ENCODE measurements at regions not wholly inside any gene's neighbourhood (a gene's known extent, or its start where the extent isn't known, plus 50 kb on each side); places are given as distances from the start of the nearest gene placed in this dataset.

DNA sequence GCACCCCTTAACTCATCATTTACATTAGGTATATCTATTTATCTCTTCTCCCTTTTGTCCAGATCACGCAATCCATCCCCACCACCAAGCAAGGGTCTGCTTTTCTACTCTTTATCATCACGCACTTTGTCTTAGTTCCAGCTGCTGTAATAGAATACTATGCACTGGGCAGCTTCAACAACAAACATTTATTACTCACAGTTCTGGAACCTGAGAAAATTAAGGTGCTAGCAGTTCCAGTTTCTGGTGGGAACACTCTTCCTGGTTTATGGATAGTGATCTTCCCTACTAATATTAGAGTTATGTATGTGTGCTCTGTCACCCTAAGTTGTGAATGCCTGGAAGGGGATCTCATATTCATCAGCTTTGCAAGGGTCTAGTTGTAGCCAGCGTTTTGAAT, 687.0 kb downstream of the NTRK3 start:
- no peak for DNase-seq (ENCODE audit: low read depth)
- TF ChIP-seq, protein P1, sequence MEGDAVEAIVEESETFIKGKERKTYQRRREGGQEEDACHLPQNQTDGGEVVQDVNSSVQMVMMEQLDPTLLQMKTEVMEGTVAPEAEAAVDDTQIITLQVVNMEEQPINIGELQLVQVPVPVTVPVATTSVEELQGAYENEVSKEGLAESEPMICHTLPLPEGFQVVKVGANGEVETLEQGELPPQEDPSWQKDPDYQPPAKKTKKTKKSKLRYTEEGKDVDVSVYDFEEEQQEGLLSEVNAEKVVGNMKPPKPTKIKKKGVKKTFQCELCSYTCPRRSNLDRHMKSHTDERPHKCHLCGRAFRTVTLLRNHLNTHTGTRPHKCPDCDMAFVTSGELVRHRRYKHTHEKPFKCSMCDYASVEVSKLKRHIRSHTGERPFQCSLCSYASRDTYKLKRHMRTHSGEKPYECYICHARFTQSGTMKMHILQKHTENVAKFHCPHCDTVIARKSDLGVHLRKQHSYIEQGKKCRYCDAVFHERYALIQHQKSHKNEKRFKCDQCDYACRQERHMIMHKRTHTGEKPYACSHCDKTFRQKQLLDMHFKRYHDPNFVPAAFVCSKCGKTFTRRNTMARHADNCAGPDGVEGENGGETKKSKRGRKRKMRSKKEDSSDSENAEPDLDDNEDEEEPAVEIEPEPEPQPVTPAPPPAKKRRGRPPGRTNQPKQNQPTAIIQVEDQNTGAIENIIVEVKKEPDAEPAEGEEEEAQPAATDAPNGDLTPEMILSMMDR (IDR thresholded peaks at IDR 0.05; ENCODE audit: insufficient read depth, low read length) = no peak
- H3K4me3 ChIP-seq (ENCODE audit: low read depth, low read length) = no peak overlapping the region

DNA sequence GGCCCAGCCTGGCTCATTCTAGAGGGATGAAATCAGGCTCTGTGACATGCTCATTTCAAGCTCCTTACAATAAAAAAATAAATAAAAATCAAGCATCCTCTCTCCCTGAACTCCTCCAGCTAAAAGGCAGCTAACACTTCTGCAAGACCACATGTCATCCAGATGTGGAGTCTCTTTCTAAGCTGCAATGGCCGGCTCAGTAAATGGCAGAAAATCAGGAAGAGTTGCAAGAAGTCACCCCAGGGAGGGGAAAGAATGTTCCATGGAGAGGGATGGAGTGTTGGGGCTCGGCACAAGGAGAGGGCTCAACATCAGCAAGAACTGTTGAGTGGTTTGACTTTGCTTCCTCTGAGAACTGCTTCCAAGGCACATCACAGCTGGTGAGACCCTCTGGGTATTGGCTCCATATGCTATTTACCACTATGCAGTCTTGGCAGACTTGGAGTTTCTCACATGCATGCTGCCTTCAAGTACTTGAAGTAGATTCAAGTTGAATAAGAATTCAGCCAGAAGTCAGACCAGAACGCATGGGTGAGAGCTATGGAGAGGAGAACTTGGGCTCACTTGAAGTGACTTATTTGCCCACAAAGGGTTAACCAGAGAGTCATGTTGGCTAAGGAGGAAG, 689.0 kb downstream of the NTRK3 start:
- no peak overlapping the region for H3K4me3 ChIP-seq (ENCODE audit: low read depth, low read length)
- TF ChIP-seq, protein P1 (IDR thresholded peaks at IDR 0.05; ENCODE audit: insufficient read depth, low read length) = no peak
- DNase-seq (ENCODE audit: low read depth) = no peak

DNA sequence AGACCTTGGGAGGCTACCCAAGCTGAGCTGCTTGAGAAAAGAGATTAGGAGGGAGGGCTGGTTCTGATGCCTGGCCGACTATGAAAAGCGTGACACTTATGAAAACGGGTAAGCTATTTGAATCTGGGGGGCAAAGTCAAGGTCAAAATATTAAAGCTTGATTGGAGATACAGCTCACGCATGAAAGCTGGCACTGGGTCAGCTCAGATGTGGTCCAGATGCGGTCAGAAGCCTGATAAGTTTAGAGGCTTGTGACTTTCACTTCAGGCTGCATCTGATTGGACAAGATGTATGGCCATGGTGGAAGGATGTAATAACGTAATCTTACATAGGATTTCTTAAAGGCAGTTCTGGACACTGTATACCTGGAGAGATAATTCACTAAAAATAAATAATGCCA, 690.3 kb downstream of the NTRK3 start:
- no peak overlapping the region for H3K4me3 ChIP-seq (ENCODE audit: low read depth, low read length)
- TF ChIP-seq, protein P1 (IDR thresholded peaks at IDR 0.05; ENCODE audit: insufficient read depth, low read length) = no peak
- DNase-seq (ENCODE audit: low read depth) = no peak

DNA sequence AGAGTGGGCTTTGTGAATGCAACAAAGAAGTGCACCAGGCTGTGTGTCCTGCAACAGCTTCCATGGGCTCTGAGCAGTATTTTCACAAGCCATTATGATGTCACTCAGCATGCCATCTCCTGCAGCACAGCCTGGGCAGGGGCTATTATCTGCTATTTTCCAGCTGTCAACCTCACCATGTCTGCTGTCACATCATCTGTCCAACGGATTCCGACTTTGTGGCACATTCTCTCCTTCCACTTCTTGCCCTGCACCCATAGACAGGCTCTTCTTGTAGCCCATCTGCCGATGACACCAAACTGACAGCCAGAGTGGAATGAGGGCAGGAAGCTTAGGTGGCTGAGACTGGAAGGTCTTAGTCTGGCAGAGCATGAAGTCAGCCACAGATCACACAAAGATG, 691.9 kb downstream of the NTRK3 start:
- TF ChIP-seq, protein P1 (IDR thresholded peaks at IDR 0.05; ENCODE audit: insufficient read depth, low read length) = no peak
- no peak for DNase-seq (ENCODE audit: low read depth)
- no peak overlapping the region for H3K4me3 ChIP-seq (ENCODE audit: low read depth, low read length)

DNA sequence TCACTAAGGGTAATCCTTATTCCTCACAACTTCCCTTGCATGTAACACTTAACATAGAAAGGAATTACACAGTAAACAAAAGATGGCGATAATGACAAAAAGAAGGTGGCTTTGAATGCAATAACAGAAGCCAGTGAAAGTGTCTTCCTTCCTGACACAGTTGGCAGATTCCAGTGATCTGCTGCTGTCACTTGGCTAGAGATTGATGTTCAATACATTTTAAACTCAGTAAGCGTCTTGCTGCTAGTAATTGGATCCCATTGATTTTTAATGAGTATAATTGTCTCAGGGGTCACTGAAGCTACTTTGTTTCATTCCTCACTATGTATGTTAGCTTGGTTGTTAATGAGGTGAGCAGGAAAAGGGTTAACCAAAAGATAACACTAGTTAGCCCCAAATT, 692.7 kb downstream of the NTRK3 start:
- TF ChIP-seq, protein P1 (IDR thresholded peaks at IDR 0.05; ENCODE audit: insufficient read depth, low read length) = no peak
- no peak for DNase-seq (ENCODE audit: low read depth)
- no peak overlapping the region for H3K4me3 ChIP-seq (ENCODE audit: low read depth, low read length)

DNA sequence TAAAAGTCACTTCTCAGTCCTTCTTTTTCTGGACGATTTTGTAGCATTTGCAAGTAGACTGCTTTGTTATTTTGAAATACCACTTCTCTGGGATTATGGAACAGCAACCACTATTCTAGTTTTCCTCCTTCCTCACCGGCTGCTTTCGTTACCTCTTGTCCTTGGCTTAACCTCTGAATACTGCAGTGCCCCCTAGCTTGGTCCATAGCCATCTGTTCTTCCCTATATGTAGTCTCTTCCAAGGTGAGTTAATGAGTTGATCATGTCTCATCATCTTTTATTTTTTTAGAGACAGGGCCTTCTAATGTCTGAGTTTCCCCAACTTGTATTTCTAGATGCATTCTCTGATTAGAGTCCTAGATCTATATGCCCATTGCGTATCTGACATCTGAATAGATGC, 694.3 kb downstream of the NTRK3 start:
- H3K4me3 ChIP-seq (ENCODE audit: low read depth, low read length) = no peak overlapping the region
- TF ChIP-seq, protein P1 (IDR thresholded peaks at IDR 0.05; ENCODE audit: insufficient read depth, low read length) = no peak
- no peak for DNase-seq (ENCODE audit: low read depth)

DNA sequence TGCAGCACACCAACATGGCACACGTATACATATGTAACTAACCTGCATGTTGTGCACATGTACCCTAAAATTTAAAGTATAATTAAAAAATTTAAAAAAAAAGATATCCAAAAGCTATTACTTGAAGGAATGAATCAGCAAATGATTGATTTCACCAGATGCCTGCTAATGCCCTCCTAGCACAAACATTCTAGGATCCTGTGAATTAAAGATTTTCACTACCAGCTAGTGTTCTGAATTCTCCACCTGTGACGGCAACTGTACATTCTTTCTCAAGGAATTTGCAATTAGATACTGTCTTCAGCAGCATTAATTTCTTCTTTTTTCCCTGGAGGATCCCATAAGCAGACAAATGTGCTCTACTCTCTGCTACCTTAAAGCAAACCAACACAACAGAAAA, 694.9 kb downstream of the NTRK3 start:
- no peak overlapping the region for H3K4me3 ChIP-seq (ENCODE audit: low read depth, low read length)
- TF ChIP-seq, protein P1 (IDR thresholded peaks at IDR 0.05; ENCODE audit: insufficient read depth, low read length) = no peak
- no peak for DNase-seq (ENCODE audit: low read depth)

All from fibroblast of the aortic adventitia (primary cell).